Lower lobe of right lung (tissue), 2 donors: ENCODE measurements at regions not wholly inside any gene's neighbourhood (a gene's known extent, or its start where the extent isn't known, plus 50 kb on each side); places are given as distances from the start of the nearest gene placed in this dataset.
"Not testable (repeated sequence)": the region's sequence is repeated elsewhere in the genome, so short reads cannot be mapped to it uniquely, and the experiment has no call there.

Experiments used
- ATAC-seq, 2 donors: fragments of 200-7000 bp; cut with Tn5 transposase; one replicate each; pipeline ENCODE4 v1.9.1; 2020 to 2022; ENCODE audit warnings: mild to moderate bottlenecking in 2 of 2, moderate library complexity in 2 of 2
- DNase-seq: peaks from one replicate; pipeline ENCODE4 v3.0.0-alpha.2; 2020
- H3K27ac ChIP-seq: fragments of 200-600 bp; one replicate; pipeline ENCODE4 v1.8.0; 2022
- H3K27me3 ChIP-seq: fragments of 200-600 bp; one replicate; pipeline ENCODE4 v1.8.0; 2022; ENCODE audit warnings: low read depth
- H3K36me3 ChIP-seq: fragments of 200-600 bp; one replicate; pipeline ENCODE4 v1.8.0; 2022; ENCODE audit warnings: mild to moderate bottlenecking
- H3K4me1 ChIP-seq: fragments of 200-600 bp; one replicate; pipeline ENCODE4 v1.8.0; 2022
- H3K4me3 ChIP-seq: fragments of 200-600 bp; one replicate; pipeline ENCODE4 v1.8.0; 2022; ENCODE audit warnings: mild to moderate bottlenecking
- H3K9me3 ChIP-seq: fragments of 200-600 bp; one replicate; pipeline ENCODE4 v1.8.0; 2022
- intact Hi-C: fragments of 100-400 bp; cut with DNase I; formaldehyde crosslinking; loops from one replicate; pipeline ENCODE4 v1.11.0; 2022
- donor health status: DM: no; HTN: yes; CAD: no; lungs with severe emphysema.

DNA sequence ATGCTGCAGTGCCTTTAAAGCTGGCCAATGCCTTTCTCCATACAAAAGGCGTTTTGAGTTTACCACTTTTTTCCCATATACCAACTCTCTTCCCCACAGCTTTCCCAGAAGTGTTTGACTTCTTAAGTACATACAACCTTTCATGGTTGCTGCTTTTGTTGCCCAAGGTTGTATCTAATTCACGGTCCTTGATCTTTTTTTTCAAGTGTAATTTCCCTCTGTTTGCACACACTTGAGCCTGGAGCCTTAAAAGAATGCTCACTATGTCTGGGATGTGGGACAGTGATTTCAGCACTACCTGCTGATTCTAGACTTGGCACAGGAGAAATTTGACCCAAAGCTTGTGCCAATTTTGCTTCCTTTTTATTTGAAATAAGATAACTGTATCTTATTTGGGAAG is 324.7 kb downstream of the ANAPC1 start:
- H3K4me3 ChIP-seq, H3K36me3 ChIP-seq, H3K9me3 ChIP-seq, H3K27me3 ChIP-seq, intact Hi-C loops, DNase-seq, H3K27ac ChIP-seq, H3K4me1 ChIP-seq: not testable (repeated sequence)
- ATAC-seq: peak; percentile 89 to 97

DNA sequence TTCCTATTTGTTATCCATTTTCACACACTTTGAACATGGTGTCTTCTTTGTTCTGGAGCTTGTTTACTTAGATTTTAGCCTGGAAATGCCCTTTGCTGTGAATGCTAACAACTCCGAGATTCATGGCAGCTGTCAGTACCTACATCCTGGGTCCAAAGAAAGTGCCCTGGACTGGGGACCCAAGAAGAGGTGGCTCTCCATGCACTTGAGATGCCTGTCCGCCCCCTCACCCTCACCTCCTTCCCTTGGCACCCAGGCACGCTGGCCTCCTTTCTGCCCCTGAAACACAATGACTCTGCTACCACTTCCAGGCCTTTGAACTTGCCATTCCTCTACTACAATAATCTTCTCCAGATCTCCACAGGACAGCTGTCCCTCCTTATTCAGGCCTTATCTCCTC is 324.2 kb downstream of the ANAPC1 start:
- H3K4me3 ChIP-seq, H3K27ac ChIP-seq, H3K36me3 ChIP-seq, intact Hi-C loops, H3K27me3 ChIP-seq, H3K4me1 ChIP-seq, DNase-seq, H3K9me3 ChIP-seq: not testable (repeated sequence)
- ATAC-seq: peak in 1 of 2 donors; percentile 57

DNA sequence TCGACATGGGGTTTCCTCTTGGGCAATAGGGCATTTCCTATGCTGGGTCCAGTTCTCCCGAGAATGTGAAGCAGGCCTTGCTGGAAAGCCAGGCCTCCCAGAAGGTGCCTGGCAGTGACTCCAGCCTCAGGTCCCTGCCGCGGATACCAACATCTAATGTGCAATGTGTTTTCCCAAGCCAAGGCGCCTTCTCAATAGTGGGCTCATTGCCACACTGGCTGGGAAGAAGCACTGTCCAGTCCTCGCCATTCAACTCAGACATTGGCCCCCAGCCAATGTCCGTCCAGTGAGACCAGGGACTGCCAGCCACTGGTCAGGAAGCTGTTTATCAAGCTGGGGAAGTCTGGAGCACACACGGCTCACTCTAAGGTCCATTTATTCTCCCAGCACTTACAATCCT is 317.9 kb downstream of the ANAPC1 start:
- ATAC-seq: peak; percentile 61 to 81
- H3K27ac ChIP-seq, intact Hi-C loops: not testable (repeated sequence)

DNA sequence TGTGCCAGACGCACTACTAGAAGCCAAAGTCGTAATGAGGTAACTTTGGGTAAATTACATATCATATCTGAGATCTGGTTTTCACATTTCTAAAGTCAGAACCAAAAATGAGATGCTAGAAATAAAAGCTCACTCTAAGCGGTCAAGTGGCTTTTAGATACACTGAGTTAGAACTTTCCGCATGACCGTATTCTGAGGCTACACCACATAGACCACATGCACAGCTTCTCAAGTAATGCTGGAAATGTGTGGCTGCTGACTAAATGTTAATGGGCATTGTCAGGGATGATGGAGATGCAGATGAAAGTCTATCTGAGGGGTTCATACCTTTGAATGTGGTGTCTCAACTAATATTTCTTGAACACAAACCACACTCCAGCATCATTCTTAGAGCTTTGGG is 316.8 kb downstream of the ANAPC1 start:
- H3K4me1 ChIP-seq, H3K36me3 ChIP-seq, DNase-seq, intact Hi-C loops, H3K4me3 ChIP-seq, H3K27me3 ChIP-seq, H3K27ac ChIP-seq, H3K9me3 ChIP-seq, ATAC-seq: not testable (repeated sequence)

More for the DNA sequence above, 317.9 kb downstream of the ANAPC1 start:
- not testable (repeated sequence) for H3K9me3 ChIP-seq, H3K4me1 ChIP-seq, H3K4me3 ChIP-seq, H3K36me3 ChIP-seq, H3K27me3 ChIP-seq
- peak; percentile 44 for DNase-seq

DNA sequence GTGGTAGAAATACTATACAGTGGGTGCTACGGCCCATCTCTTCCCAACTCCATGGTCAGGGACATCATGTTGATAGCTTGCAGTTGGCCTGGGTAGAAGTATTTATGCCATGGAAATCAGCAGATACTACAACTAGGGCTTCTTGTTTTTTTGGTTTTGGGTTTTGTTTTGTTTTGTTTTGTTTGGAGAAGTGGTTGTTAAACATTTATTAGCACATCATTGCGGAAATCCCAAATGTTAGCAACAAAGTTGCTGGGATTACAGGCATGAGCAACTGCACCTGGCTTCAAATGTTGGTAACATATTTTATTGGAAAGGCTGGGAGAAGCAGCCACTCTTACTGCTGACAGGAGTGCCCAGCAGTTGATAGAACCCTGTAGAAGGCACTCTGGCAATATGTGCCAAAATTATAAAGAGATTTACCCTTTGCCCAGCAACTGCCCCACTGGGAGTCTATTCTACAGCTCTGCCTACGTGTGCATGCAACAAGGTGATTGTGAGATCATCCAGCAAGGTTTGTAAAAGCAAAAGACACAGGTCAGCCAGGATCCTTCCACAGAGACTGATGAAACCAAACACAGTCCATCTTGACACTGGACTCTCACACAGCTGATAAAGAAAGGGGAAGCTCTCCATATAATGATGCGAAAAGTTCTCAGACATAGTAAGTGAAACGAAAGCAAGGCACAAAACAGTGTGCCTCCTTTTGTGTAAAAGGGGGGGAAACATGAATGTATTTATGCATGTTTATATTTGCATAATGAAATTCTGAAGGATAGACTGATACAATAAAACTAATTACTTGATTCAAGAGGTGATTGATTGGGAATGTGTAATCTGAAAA is 314.4 kb downstream of the ANAPC1 start:
- H3K9me3 ChIP-seq, H3K27me3 ChIP-seq, H3K4me1 ChIP-seq, H3K27ac ChIP-seq, H3K4me3 ChIP-seq, intact Hi-C loops, H3K36me3 ChIP-seq, DNase-seq: not testable (repeated sequence)
- peak; percentile 37 to 50 for ATAC-seq

DNA sequence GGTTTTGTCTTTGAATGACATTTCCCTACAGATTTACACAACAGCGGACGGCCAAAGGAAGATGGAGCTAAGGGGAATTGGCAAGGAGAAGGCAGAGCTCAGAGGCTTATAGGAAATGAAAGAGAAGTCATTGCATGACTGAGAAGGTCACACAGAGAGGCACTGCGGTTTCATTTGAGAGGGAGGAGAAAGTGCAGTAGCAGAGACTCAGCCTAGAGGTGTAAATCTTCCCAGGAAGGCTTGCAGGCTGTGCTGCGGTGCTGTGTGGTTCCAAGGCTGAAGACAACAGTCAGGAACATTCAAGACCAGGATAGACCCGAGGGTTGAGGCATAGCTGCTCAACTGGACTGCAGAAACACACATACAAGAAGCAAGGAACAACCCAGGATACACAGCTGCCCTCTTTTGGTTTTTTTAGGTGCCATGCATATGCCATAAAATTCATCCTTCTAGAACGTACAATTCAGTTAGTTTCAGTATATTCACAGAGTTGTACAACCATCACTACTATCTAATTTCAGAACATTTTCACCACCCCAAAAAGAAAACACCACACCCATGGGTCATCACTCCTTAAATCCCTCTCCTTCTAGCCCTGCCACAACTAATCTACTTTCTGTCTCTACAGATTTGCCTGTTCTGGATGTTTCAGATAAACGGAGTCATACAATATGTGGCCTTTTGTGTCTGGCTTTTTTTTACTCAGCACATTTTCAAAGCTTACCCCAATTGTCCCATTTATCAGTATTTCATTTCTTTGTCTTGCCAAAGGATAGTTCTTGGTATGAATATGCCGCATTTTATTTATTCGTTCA is 313.5 kb downstream of the ANAPC1 start:
- H3K36me3 ChIP-seq, H3K9me3 ChIP-seq, H3K4me1 ChIP-seq, intact Hi-C loops, H3K27ac ChIP-seq, DNase-seq, H3K4me3 ChIP-seq, H3K27me3 ChIP-seq: not testable (repeated sequence)
- ATAC-seq: peak; percentile 68 to 69

DNA sequence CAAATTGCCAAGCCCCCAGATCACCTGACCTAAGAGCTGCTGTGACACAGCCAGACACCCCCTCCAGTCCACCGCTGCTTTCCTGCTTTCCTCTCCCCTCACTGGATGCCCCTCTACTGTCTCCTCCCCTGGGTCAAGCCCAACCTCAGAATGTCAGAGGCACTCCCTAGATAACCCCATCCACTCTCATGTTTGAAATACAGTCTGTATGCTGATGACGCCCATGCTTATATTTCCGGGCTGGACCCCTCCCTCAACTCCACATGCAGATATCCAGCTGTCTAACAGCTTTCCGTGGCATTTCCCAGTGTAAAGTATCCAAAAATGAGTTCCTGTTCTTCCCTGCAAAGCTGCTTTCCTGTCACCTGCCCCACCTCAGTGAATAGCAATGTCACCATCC is 309.2 kb downstream of the ANAPC1 start:
- H3K9me3 ChIP-seq, intact Hi-C loops, H3K36me3 ChIP-seq, H3K27ac ChIP-seq, H3K27me3 ChIP-seq, ATAC-seq, H3K4me1 ChIP-seq, H3K4me3 ChIP-seq, DNase-seq: not testable (repeated sequence)

DNA sequence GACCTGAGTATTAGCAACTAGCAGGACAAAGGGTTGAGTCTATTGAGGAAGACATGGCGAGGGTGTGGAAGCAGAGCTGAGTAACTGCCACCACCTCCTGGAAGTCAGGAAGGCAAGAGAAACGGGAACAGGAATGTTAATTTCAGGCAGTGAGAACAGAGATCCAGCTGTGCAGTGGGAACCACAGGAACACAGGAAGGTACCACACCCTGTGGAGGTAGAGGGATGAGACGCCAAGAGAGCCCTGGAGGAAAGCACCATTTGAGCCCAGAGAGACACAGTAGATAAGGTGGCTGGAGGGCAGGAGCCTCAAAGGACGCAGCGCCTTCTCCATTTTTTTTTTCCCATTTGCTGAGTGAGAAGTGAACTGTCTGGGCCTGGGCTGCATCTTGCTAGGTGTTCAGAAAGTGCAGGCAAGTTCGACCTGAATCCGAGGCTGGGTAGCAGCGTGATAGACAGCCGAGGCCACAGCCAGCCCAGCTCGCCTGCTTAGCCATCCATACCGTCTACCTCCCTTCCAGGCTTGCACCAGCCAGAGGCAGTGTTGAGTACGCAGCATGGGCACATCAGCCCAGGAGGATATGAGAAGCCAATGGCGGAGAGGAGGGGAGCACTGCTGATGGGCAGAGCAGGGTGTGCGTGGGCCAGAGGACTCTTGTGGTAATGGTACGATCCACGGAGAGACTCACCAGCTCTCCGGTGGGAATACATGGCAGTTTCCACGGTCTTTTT is 306.7 kb downstream of the ANAPC1 start:
- H3K4me3 ChIP-seq, H3K4me1 ChIP-seq, DNase-seq, intact Hi-C loops, H3K36me3 ChIP-seq, ATAC-seq, H3K27me3 ChIP-seq, H3K27ac ChIP-seq, H3K9me3 ChIP-seq: not testable (repeated sequence)

DNA sequence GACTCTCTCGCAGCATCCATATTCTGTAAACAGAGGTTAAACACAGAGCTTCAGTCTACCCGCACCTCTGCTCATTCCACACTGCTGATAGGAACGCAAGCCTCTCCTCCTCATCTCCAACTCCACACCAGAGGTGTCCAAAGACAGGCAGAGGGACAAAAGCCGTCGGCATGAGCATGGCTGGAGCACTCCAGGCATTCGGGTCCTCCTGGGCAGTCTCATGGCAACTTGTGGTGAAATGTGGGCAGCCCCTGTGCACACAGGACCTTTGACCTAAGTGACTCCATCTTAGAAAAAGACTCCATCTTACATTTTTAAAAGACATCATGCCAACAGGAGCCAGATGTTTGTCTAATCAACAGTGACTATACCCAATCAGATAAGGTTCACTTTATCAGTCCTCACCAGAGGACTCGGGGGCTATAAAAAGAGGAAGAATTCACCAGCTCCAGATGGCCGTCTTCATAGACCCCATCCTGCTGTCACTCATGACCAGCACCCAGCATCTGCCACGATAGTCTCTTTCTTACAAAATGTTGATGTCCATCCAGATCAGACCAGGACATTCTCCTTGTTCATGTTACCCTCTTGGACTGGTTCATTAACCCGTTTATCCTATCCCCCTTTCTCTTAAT is 304.4 kb downstream of the ANAPC1 start:
- H3K27me3 ChIP-seq, ATAC-seq, H3K4me3 ChIP-seq, H3K4me1 ChIP-seq, DNase-seq, H3K9me3 ChIP-seq, H3K27ac ChIP-seq, intact Hi-C loops, H3K36me3 ChIP-seq: not testable (repeated sequence)

DNA sequence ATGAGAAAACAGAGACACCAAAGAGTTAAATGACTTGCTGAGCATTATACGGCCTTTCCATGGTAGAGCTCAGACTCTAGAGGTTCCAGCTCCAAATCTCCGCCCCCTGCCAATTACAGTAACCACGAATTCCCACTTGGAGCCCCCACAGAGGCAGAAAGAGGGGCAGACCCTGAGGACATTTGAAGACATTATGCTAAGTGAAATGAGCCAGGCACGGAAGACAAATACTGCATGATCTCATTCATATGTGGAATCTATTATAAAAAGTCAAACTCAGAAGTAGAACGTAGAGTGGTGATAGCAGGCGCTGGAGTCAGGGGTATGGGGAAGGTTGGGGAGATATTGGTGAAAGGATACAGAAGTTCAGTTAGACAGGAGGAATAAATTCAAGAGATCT is 303.4 kb downstream of the ANAPC1 start:
- H3K36me3 ChIP-seq, H3K27ac ChIP-seq, H3K4me1 ChIP-seq, ATAC-seq, H3K27me3 ChIP-seq, intact Hi-C loops, H3K9me3 ChIP-seq, H3K4me3 ChIP-seq, DNase-seq: not testable (repeated sequence)

DNA sequence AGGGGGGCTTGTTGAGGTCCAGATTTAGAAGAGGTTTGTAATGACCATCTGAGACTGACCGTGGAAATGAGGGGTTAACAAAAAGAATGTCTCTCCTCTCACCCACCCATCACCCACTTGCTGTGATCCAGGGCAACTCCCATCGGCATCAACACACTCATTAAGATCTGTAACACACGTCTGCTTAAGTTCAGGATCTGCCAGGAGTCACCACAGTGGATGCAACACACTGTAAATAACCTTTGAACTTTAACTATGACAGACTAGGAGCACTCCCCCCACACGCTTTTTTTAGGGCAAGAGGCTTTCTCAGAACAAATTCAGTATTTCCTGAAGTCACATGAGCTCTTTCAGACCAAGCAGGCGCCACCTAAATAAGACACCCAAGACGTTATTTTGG is 301.9 kb downstream of the ANAPC1 start:
- H3K4me3 ChIP-seq, H3K9me3 ChIP-seq, H3K27ac ChIP-seq, DNase-seq, H3K36me3 ChIP-seq, intact Hi-C loops, H3K4me1 ChIP-seq, H3K27me3 ChIP-seq, ATAC-seq: not testable (repeated sequence)

DNA sequence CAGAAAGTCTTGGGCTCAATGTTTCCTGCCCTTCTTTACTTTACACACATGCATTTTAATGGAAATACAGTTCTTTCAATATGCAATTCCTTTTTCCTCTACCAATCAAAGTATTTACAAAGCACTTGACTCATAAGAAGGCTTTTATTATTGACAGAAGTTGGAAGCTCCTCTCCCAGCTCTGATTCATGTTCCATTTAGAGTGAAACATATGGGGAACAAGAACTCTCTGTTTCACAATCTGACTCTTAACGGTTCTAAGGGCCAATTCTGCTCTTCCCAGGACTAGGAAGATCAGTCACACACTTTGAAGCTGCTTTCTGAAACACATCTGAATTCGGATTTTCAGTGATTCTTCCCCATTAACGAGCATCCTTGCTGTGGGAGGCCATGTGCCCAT is 300.5 kb downstream of the ANAPC1 start:
- H3K27me3 ChIP-seq, H3K27ac ChIP-seq, H3K4me1 ChIP-seq, H3K36me3 ChIP-seq, intact Hi-C loops, H3K4me3 ChIP-seq, DNase-seq, H3K9me3 ChIP-seq: not testable (repeated sequence)
- ATAC-seq: peak in 1 of 2 donors; percentile 41

DNA sequence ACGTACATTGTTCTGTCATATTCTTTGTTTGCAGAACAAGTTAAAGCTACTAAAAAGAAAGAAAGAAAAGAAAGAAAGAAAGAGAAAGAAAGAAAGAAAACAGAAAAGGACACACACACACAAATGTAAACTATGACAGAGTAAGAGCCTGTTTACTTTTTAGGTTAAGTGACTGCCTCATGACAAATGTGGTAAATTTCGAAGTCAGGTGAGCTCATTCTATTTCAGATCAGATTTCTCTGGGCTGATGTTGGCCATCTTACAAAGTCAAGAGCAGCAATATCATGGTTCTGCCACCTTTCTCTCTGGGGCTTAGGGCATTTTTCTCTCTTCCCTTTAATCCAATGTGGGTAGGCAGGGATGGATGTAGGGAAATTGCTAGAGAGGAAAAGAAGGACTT is 299.5 kb downstream of the ANAPC1 start:
- H3K27me3 ChIP-seq, H3K27ac ChIP-seq, H3K4me3 ChIP-seq, intact Hi-C loops, ATAC-seq, H3K4me1 ChIP-seq, DNase-seq, H3K9me3 ChIP-seq, H3K36me3 ChIP-seq: not testable (repeated sequence)
